Peyer's patch (tissue), 4 donors: ENCODE measurements at regions not wholly inside any gene's neighbourhood (a gene's known extent, or its start where the extent isn't known, plus 50 kb on each side); places are given as distances from the start of the nearest gene placed in this dataset.

Source experiments
- DNase-seq, 3 donors: peaks; one replicate each; pipeline ENCODE4 v3.0.0-alpha.2; 2017 to 2019
- H3K27ac ChIP-seq, 4 donors: fragments of 200-600 bp; sonication (generic); one replicate each; pipeline ENCODE4 v1.5.1; 2016 to 2019
- H3K27me3 ChIP-seq, 2 donors: fragments of 200-600 bp; sonication (generic); one replicate each; pipeline ENCODE4 v1.5.1; 2019
- H3K36me3 ChIP-seq, 3 donors: fragments of 200-600 bp; sonication (generic); one replicate each; pipeline ENCODE4 v1.5.1; 2016 to 2019
- H3K4me1 ChIP-seq, 4 donors: fragments of 200-600 bp; sonication (generic); one replicate each; pipeline ENCODE4 v1.5.1; 2016 to 2019
- H3K4me3 ChIP-seq, 4 donors: fragments of 200-600 bp; sonication (generic); 1 replicate in 3 of 4; 2 replicates in 1 of 4; pipeline ENCODE4 v1.5.1; 2016 to 2019; ENCODE audit warnings: mild to moderate bottlenecking in 1 of 4
- H3K9me3 ChIP-seq, 4 donors: fragments of 200-600 bp; sonication (generic); one replicate each; pipeline ENCODE4 v1.5.1; 2016 to 2019; ENCODE audit warnings: mild to moderate bottlenecking in 1 of 4
- CTCF ChIP-seq, 6 experiments: fragments of 450-650 bp in 4 of 6; fragments of 200-600 bp in 2 of 6; sonication (generic) in 1 of 6; IDR thresholded peaks; one replicate each; pipeline ENCODE4 v1.5.1; 2017 to 2019; ENCODE audit warnings: antibody characterized with exemption in 6 of 6, mild to moderate bottlenecking in 3 of 6, moderate library complexity in 1 of 6
- POLR2A ChIP-seq, 2 donors: fragments of 450-650 bp; IDR thresholded peaks; one replicate each; pipeline ENCODE4 v1.5.1; 2017; ENCODE audit warnings: antibody characterized with exemption in 2 of 2, mild to moderate bottlenecking in 2 of 2, moderate library complexity in 2 of 2

GRCh38 chr1:4213366-4213973, 313.4 kb upstream of the C1orf174 start:
- H3K4me1 ChIP-seq = no peaks in the 10 kb centered on the region
- H3K36me3 ChIP-seq = no peaks in the 10 kb centered on the region

GRCh38 chr1:4214826-4215225, 314.8 kb upstream of the C1orf174 start:
- Histone ChIP-seq H3K4me1 (no peaks in the 10 kb centered on the region), H3K4me3 (no peak overlapping the region), H3K9me3 (no peaks in the 10 kb centered on the region), H3K27me3 (no peaks in the 10 kb centered on the region), H3K36me3 (no peaks in the 10 kb centered on the region), H3K27ac (no peak overlapping the region)
- TF ChIP-seq CTCF (IDR thresholded peaks at IDR 0.05) = no peak
- no peak for DNase-seq

More at GRCh38 chr1:4213366-4213973, 313.4 kb upstream of the C1orf174 start:
- H3K9me3 ChIP-seq = no peaks in the 10 kb centered on the region
- H3K27me3 ChIP-seq = no peaks in the 10 kb centered on the region
- H3K27ac ChIP-seq = no peak overlapping the region
- DNase-seq = no peak
- H3K4me3 ChIP-seq = no peak overlapping the region
- TF ChIP-seq CTCF (IDR thresholded peaks at IDR 0.05) (no peak), POLR2A (IDR thresholded peaks at IDR 0.05) (no peak)

GRCh38 chr1:4215391-4215790, 315.3 kb upstream of the C1orf174 start:
- Histone ChIP-seq H3K27me3 (no peaks in the 10 kb centered on the region), H3K27ac (no peak overlapping the region), H3K9me3 (no peaks in the 10 kb centered on the region), H3K36me3 (no peaks in the 10 kb centered on the region), H3K4me1 (no peaks in the 10 kb centered on the region), H3K4me3 (no peak overlapping the region)
- no peak for TF ChIP-seq POLR2A (IDR thresholded peaks at IDR 0.05)
- TF ChIP-seq CTCF (IDR thresholded peaks at IDR 0.05) = no peak
- no peak for DNase-seq

GRCh38 chr1:4216231-4216630, 316.2 kb upstream of the C1orf174 start:
- Histone ChIP-seq H3K27ac (no peak overlapping the region), H3K9me3 (no peaks in the 10 kb centered on the region), H3K4me1 (no peaks in the 10 kb centered on the region), H3K4me3 (no peak overlapping the region), H3K27me3 (no peaks in the 10 kb centered on the region), H3K36me3 (no peaks in the 10 kb centered on the region)
- TF ChIP-seq POLR2A (IDR thresholded peaks at IDR 0.05) (no peak), CTCF (IDR thresholded peaks at IDR 0.05) (no peak)
- DNase-seq = no peak

- TF ChIP-seq POLR2A (IDR thresholded peaks at IDR 0.05) (no peak), CTCF (IDR thresholded peaks at IDR 0.05) (no peak)
- no peak overlapping the region for H3K4me3 ChIP-seq
- no peaks in the 10 kb centered on the region for H3K9me3 ChIP-seq
- no peak for DNase-seq
- H3K27me3 ChIP-seq = no peaks in the 10 kb centered on the region
- H3K27ac ChIP-seq = no peak overlapping the region
- H3K4me1 ChIP-seq = no peaks in the 10 kb centered on the region
- no peaks in the 10 kb centered on the region for H3K36me3 ChIP-seq
These were observed 318.5 kb upstream of the C1orf174 start for GRCh38 chr1:4218619-4219018.

GRCh38 chr1:4219111-4219510, 319.0 kb upstream of the C1orf174 start:
- Histone ChIP-seq H3K36me3 (no peaks in the 10 kb centered on the region), H3K27me3 (no peaks in the 10 kb centered on the region), H3K9me3 (no peaks in the 10 kb centered on the region), H3K27ac (no peak overlapping the region), H3K4me1 (no peaks in the 10 kb centered on the region), H3K4me3 (no peak overlapping the region)
- DNase-seq = no peak
- TF ChIP-seq POLR2A (IDR thresholded peaks at IDR 0.05) (no peak), CTCF (IDR thresholded peaks at IDR 0.05) (no peak)
